ENCODE measurements at regions not wholly inside any gene's neighbourhood (a gene's known extent, or its start where the extent isn't known, plus 50 kb on each side); places are given as distances from the start of the nearest gene placed in this dataset.

GRCh38 chr6:9095729-9096128 is 660.4 kb upstream of the SLC35B3 start:
- no peak for TF ChIP-seq EP300 (IDR thresholded peaks at IDR 0.05; ENCODE audit: borderline replicate concordance)
- no peak for TF ChIP-seq EGR1 (IDR thresholded peaks at IDR 0.05)
- TF ChIP-seq ZBTB7A (IDR thresholded peaks at IDR 0.05; ENCODE audit: low read depth) = no peak

Data from Ishikawa (cell line).